GM12891 (cell line): ENCODE measurements at regions not wholly inside any gene's neighbourhood (a gene's known extent, or its start where the extent isn't known, plus 50 kb on each side); places are given as distances from the start of the nearest gene placed in this dataset.
"Not testable (repeated sequence)": the region's sequence is repeated elsewhere in the genome, so short reads cannot be mapped to it uniquely, and the experiment has no call there.

Experiments used
- PAX5 ChIP-seq: IDR thresholded peaks from 2 replicates; pipeline ENCODE4 v1.6.1; 2011; ENCODE audit warnings: low read length, moderate library complexity, mild to moderate bottlenecking; ENCODE audit not compliant: insufficient read depth, severe bottlenecking
- POLR2A ChIP-seq: IDR thresholded peaks from 2 replicates; pipeline ENCODE4 v1.6.1; 2011; ENCODE audit warnings: low read depth, low read length, control low read depth
- POLR2AphosphoS5 ChIP-seq: IDR thresholded peaks from 2 replicates; pipeline ENCODE4 v1.6.1; 2011; ENCODE audit warnings: low read depth, low read length, control low read depth
- POU2F2 ChIP-seq: IDR thresholded peaks from 2 replicates; pipeline ENCODE4 v1.6.1; 2011; ENCODE audit warnings: low read depth, mild to moderate bottlenecking, control low read depth, low read length, moderate library complexity
- TAF1 ChIP-seq: IDR thresholded peaks from 2 replicates; pipeline ENCODE4 v1.6.1; 2011; ENCODE audit warnings: low read depth, low read length, control low read depth

DNA sequence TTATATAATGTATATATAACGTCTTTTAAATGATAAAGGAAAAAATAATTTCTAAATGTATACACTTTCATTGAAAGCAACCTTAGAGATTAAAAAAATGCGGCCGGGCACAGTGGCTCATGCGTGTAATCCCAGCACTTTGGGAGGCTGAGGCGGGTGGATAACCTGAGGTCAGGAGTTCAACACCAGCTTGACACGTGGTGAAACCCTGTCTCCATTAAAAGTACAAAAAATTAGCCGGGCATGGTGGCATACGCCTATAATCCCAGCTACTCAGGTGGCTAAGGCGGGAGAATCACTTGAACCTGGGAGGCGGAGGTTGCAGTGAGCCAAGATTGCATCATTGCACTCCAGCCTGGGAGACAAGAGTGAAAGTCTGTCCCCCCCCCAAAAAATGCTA is 303.7 kb upstream of the ZC3H15 start:
- TF ChIP-seq POLR2AphosphoS5, POLR2A, TAF1, POU2F2, PAX5: not testable (repeated sequence)
